CD8-positive, alpha-beta memory T cell (primary cell): ENCODE measurements at regions not wholly inside any gene's neighbourhood (a gene's known extent, or its start where the extent isn't known, plus 50 kb on each side); places are given as distances from the start of the nearest gene placed in this dataset.

Experiments
- CTCF ChIA-PET: fragments of 350-600 bp; sonication (Branson Sonifier 250); formaldehyde crosslinking; loops from one replicate; lab custom pipeline; 2021; ENCODE audit warnings: antibody characterized with exemption; lab: Charles Lee
- POLR2A ChIA-PET: fragments of 350-600 bp; sonication (Branson Sonifier 250); formaldehyde crosslinking; loops from one replicate; lab custom pipeline; 2021; ENCODE audit warnings: antibody characterized with exemption; lab: Charles Lee
- DNase-seq, 5 donors: peaks; one replicate each; pipeline versions ENCODE4 v3.0.0 to v3.0.0-alpha.2; 2020 to 2022; ENCODE audit warnings: mixed read lengths in 1 of 5
- H3K27ac ChIP-seq: one replicate; pipeline ENCODE4 v1.7.0; 2013; ENCODE audit warnings: low read depth, mild to moderate bottlenecking, low read length, moderate library complexity
- H3K27me3 ChIP-seq: 2 replicates; pipeline ENCODE4 v1.7.0; 2013; ENCODE audit warnings: low read length, mild to moderate bottlenecking; ENCODE audit not compliant: insufficient read depth, poor library complexity, severe bottlenecking
- H3K36me3 ChIP-seq: 2 replicates; pipeline ENCODE4 v1.7.0; 2013; ENCODE audit warnings: mild to moderate bottlenecking, low read length, moderate library complexity; ENCODE audit not compliant: insufficient read depth
- H3K4me1 ChIP-seq: 2 replicates; pipeline ENCODE4 v1.7.0; 2013; ENCODE audit warnings: mild to moderate bottlenecking, low read length, moderate library complexity; ENCODE audit not compliant: insufficient read depth
- H3K4me3 ChIP-seq: 2 replicates; pipeline ENCODE4 v1.7.0; 2013; ENCODE audit warnings: mild to moderate bottlenecking, low read length
- H3K9me3 ChIP-seq: 2 replicates; pipeline ENCODE4 v1.7.0; 2013; ENCODE audit warnings: mild to moderate bottlenecking, low read length
- H3K27ac Mint-ChIP-seq, 8 donors: one replicate each; pipeline ENCODE4 v1.8.0; 2020 to 2021; ENCODE audit warnings: mixed read lengths in 8 of 8, mild to moderate bottlenecking in 6 of 8, inconsistent platforms in 3 of 8, moderate library complexity in 3 of 8
- H3K27me3 Mint-ChIP-seq, 2 donors: one replicate each; pipeline ENCODE4 v1.8.0; 2020 to 2021; ENCODE audit warnings: mixed read lengths in 2 of 2, mild to moderate bottlenecking in 1 of 2, moderate library complexity in 1 of 2
- H3K36me3 Mint-ChIP-seq, 3 donors: one replicate each; pipeline ENCODE4 v1.8.0; 2020 to 2021; ENCODE audit warnings: mixed read lengths in 3 of 3, inconsistent platforms in 1 of 3, mild to moderate bottlenecking in 1 of 3
- H3K4me1 Mint-ChIP-seq, 3 donors: one replicate each; pipeline ENCODE4 v1.8.0; 2020 to 2021; ENCODE audit warnings: mixed read lengths in 3 of 3, inconsistent platforms in 1 of 3, mild to moderate bottlenecking in 1 of 3
- H3K4me3 Mint-ChIP-seq, 7 donors: one replicate each; pipeline ENCODE4 v1.8.0; 2020 to 2021; ENCODE audit warnings: mixed read lengths in 7 of 7, mild to moderate bottlenecking in 6 of 7, moderate library complexity in 4 of 7, inconsistent platforms in 2 of 7
- H3K9me3 Mint-ChIP-seq, 5 donors: one replicate each; pipeline ENCODE4 v1.8.0; 2020 to 2022; ENCODE audit warnings: mixed read lengths in 5 of 5, mild to moderate bottlenecking in 3 of 5, moderate library complexity in 2 of 5, inconsistent platforms in 1 of 5

DNA sequence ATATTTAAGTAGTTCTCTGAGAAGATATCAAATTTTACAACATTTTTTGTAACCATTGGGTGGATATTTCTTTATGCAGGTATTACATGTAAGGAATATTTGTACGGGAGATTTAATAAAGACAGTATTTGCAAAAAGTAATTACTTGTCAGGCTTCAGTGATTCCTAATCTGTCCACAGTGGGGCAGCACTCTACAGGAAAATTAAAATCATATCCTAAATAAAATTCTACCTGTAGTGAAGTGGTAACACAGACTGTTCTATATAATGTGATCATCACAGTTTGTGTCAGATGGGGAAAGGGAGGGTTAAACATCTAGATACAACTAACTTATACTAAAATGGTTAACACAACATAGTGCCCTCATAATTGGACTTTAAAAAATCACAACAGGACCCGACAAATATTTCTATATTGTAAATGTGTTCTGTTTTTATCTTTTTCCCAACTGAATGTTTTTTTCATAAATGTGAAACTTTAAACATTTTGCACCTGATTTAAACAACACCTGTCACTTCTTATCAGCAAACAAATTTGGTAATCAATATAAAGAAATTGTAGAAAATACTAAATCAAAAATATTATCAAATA lies 145.6 kb upstream of the MANEA start:
- CTCF ChIA-PET: no interaction called here
- H3K4me3 Mint-ChIP-seq: no peak overlapping the region
- no peaks in the 10 kb centered on the region for H3K4me1 Mint-ChIP-seq
- H3K4me3 ChIP-seq: no peak overlapping the region
- peak in 3 of 5 donors; percentile 5 to 10 (median 6) for DNase-seq
- peaks cover 0 to 4% of the 10 kb centered on the region in 2 donors for H3K27me3 Mint-ChIP-seq
- H3K27ac ChIP-seq: no peak overlapping the region
- H3K36me3 Mint-ChIP-seq: no peaks in the 10 kb centered on the region
- no peaks in the 10 kb centered on the region for H3K27me3 ChIP-seq
- H3K9me3 ChIP-seq: no peaks in the 10 kb centered on the region
- no peaks in the 10 kb centered on the region for H3K9me3 Mint-ChIP-seq
- no peak overlapping the region for H3K27ac Mint-ChIP-seq
- no peaks in the 10 kb centered on the region for H3K36me3 ChIP-seq
- H3K4me1 ChIP-seq: no peaks in the 10 kb centered on the region
- POLR2A ChIA-PET: no interaction called here

GRCh38 chr6:95439741-95440140 lies 137.6 kb upstream of the MANEA start:
- Histone ChIP-seq H3K36me3 (no peaks in the 10 kb centered on the region), H3K27me3 (no peaks in the 10 kb centered on the region), H3K27ac (no peak overlapping the region), H3K9me3 (no peaks in the 10 kb centered on the region), H3K4me1 (no peaks in the 10 kb centered on the region), H3K4me3 (no peak overlapping the region)
- H3K4me3 Mint-ChIP-seq: no peak overlapping the region
- ChIA-PET POLR2A (no interaction called here), CTCF (no interaction called here)
- H3K9me3 Mint-ChIP-seq: no peaks in the 10 kb centered on the region
- H3K4me1 Mint-ChIP-seq: no peaks in the 10 kb centered on the region
- no peaks in the 10 kb centered on the region for H3K36me3 Mint-ChIP-seq
- peak overlapping the region in 1 of 8 donors; percentile 50 for H3K27ac Mint-ChIP-seq
- H3K27me3 Mint-ChIP-seq: peaks cover 0 to 2% of the 10 kb centered on the region in 2 donors
- DNase-seq: no peak

DNA sequence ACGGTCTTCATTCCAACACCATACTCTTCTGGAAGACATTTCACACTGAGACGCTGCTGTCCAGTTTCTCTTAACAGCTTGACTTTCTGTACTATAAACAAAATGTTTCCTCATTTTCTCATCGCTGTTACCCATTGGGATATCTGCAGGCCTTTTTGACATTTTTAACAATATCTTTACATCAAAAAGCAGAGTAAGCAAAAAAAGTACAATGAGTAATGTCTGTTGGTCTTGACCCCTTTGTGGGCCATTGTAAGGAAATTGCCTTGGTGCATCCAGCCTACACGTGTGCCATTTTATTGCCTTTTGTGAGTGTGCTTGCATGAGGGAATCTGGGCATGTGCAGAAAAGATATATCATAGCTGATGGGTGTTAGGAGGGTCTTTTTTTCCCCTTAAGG lies 129.1 kb upstream of the MANEA start:
- H3K4me1 Mint-ChIP-seq: no peaks in the 10 kb centered on the region
- H3K4me3 Mint-ChIP-seq: no peak overlapping the region
- H3K36me3 Mint-ChIP-seq: no peaks in the 10 kb centered on the region
- H3K36me3 ChIP-seq: no peaks in the 10 kb centered on the region
- no peak overlapping the region for H3K27ac Mint-ChIP-seq
- CTCF ChIA-PET: no interaction called here
- no peak overlapping the region for H3K27ac ChIP-seq
- peaks cover 0 to 4% of the 10 kb centered on the region in 2 donors for H3K27me3 Mint-ChIP-seq
- DNase-seq: no peak
- H3K9me3 Mint-ChIP-seq: peaks cover 0 to 1% (median 0%) of the 10 kb centered on the region in 5 donors
- H3K4me1 ChIP-seq: no peaks in the 10 kb centered on the region
- no peaks in the 10 kb centered on the region for H3K9me3 ChIP-seq
- H3K4me3 ChIP-seq: no peak overlapping the region
- no peaks in the 10 kb centered on the region for H3K27me3 ChIP-seq
- POLR2A ChIA-PET: no interaction called here

GRCh38 chr6:95469511-95469910 lies 107.8 kb upstream of the MANEA start:
- H3K9me3 ChIP-seq: no peaks in the 10 kb centered on the region
- no peak overlapping the region for H3K4me3 ChIP-seq
- no peaks in the 10 kb centered on the region for H3K9me3 Mint-ChIP-seq
- no peak for DNase-seq
- H3K27ac Mint-ChIP-seq: no peak overlapping the region
- H3K4me1 Mint-ChIP-seq: no peaks in the 10 kb centered on the region
- POLR2A ChIA-PET: no interaction called here
- H3K36me3 Mint-ChIP-seq: peaks cover 0 to 4% (median 1%) of the 10 kb centered on the region in 3 donors
- H3K36me3 ChIP-seq: no peaks in the 10 kb centered on the region
- H3K4me1 ChIP-seq: no peaks in the 10 kb centered on the region
- peaks cover 5 to 24% of the 10 kb centered on the region in 2 donors for H3K27me3 Mint-ChIP-seq
- no peaks in the 10 kb centered on the region for H3K27me3 ChIP-seq
- no peak overlapping the region for H3K27ac ChIP-seq
- CTCF ChIA-PET: no interaction called here
- H3K4me3 Mint-ChIP-seq: no peak overlapping the region

- no peak overlapping the region for H3K27ac ChIP-seq
Measured at GRCh38 chr6:95478941-95479340, 98.4 kb upstream of the MANEA start.

DNA sequence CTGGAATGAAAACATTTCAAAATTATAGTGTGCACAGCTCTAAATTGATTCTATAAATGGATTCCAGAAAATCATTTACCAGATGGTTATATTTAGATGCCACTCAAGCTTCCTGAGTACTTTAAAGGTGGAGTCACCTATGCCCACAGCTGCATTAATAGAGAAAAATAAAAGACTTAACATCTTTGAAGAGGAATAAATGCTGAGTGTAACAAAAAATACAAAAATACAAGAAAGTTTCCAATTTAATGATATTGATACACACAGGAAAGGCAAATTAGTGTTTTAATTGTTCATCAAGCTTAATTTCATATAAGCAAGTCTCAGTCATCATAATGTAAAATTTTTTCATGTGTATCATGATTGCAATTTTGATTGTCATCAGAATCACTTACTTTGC lies 89.5 kb upstream of the MANEA start:
- Histone ChIP-seq H3K9me3 (no peaks in the 10 kb centered on the region), H3K27ac (no peak overlapping the region), H3K4me3 (no peak overlapping the region), H3K36me3 (no peaks in the 10 kb centered on the region), H3K27me3 (no peaks in the 10 kb centered on the region), H3K4me1 (peaks cover 6% of the 10 kb centered on the region)
- Mint-ChIP-seq H3K36me3 (no peaks in the 10 kb centered on the region), H3K9me3 (no peaks in the 10 kb centered on the region), H3K4me1 (peaks cover 8 to 20% (median 15%) of the 10 kb centered on the region in 3 donors), H3K27ac (no peak overlapping the region), H3K4me3 (no peak overlapping the region), H3K27me3 (no peaks in the 10 kb centered on the region)
- no peak for DNase-seq
- ChIA-PET CTCF (no interaction called here), POLR2A (no interaction called here)

More at GRCh38 chr6:95478941-95479340, 98.4 kb upstream of the MANEA start:
- Mint-ChIP-seq H3K27me3 (no peaks in the 10 kb centered on the region), H3K4me3 (no peak overlapping the region), H3K27ac (no peak overlapping the region), H3K36me3 (no peaks in the 10 kb centered on the region), H3K9me3 (peaks cover 0 to 5% (median 0%) of the 10 kb centered on the region in 5 donors), H3K4me1 (peaks cover 0 to 6% (median 0%) of the 10 kb centered on the region in 3 donors)
- no peaks in the 10 kb centered on the region for H3K4me1 ChIP-seq
- ChIA-PET POLR2A (no interaction called here), CTCF (no interaction called here)
- no peak for DNase-seq
- H3K36me3 ChIP-seq: no peaks in the 10 kb centered on the region
- H3K4me3 ChIP-seq: no peak overlapping the region
- H3K9me3 ChIP-seq: no peaks in the 10 kb centered on the region
- H3K27me3 ChIP-seq: no peaks in the 10 kb centered on the region

GRCh38 chr6:95489185-95489863 lies 88.0 kb upstream of the MANEA start:
- Mint-ChIP-seq H3K27me3 (no peaks in the 10 kb centered on the region), H3K4me1 (peaks cover 10 to 24% (median 18%) of the 10 kb centered on the region in 3 donors), H3K4me3 (peak overlapping the region in 6 of 7 donors; percentile 10 to 69 (median 32)), H3K36me3 (no peaks in the 10 kb centered on the region), H3K9me3 (no peaks in the 10 kb centered on the region), H3K27ac (peak overlapping the region; percentile 1 to 71 (median 33))
- no peak overlapping the region for H3K27ac ChIP-seq
- ChIA-PET CTCF (no interaction called here), POLR2A (no interaction called here)
- H3K4me3 ChIP-seq: no peak overlapping the region
- peaks cover 6% of the 10 kb centered on the region for H3K4me1 ChIP-seq
- no peaks in the 10 kb centered on the region for H3K27me3 ChIP-seq
- H3K9me3 ChIP-seq: no peaks in the 10 kb centered on the region
- no peaks in the 10 kb centered on the region for H3K36me3 ChIP-seq
- no peak for DNase-seq

DNA sequence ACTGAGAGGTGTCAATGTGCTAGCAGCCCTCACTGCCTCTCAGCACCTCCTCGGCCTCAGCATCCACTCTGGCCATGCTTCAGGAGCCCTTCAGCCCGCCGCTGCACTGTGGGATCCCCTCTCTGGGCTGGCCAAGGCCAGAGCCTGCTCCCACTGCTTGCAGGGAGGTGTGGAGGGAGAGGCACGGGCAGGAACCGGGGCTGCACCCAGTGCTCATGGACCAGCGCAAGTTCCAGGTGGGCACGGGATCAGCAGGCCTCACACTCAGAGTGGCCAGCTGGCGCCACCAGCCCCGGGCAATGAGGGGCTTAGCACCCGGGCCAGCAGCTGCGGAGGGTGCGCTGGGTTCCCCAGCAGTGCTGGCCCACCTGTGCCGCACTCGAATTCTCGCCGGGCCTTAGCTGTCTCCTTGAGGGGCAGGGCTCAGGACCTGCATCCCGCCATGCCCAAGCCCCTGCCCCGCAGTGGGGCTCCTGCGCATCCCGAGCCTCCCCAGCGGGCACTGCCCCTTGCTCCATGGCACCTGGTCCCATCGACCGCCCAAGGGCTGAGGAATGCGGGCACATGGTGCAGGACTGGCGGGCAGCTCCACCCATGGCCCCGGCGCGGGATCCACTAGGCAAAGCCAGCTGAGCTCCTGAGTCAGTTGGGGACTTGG lies 80.4 kb upstream of the MANEA start:
- DNase-seq: peak in 1 of 5 donors; percentile 45
- H3K36me3 Mint-ChIP-seq: no peaks in the 10 kb centered on the region
- Histone ChIP-seq H3K36me3 (no peaks in the 10 kb centered on the region), H3K4me3 (no peak overlapping the region), H3K9me3 (no peaks in the 10 kb centered on the region), H3K27ac (no peak overlapping the region), H3K27me3 (no peaks in the 10 kb centered on the region), H3K4me1 (no peaks in the 10 kb centered on the region)
- H3K9me3 Mint-ChIP-seq: no peaks in the 10 kb centered on the region
- ChIA-PET POLR2A (no interaction called here), CTCF (no interaction called here)
- H3K4me1 Mint-ChIP-seq: peaks cover 5 to 11% (median 8%) of the 10 kb centered on the region in 3 donors
- H3K4me3 Mint-ChIP-seq: no peak overlapping the region
- no peak overlapping the region for H3K27ac Mint-ChIP-seq
- H3K27me3 Mint-ChIP-seq: peaks cover 0 to 3% of the 10 kb centered on the region in 2 donors
